ENCODE measurements at regions not wholly inside any gene's neighbourhood (a gene's known extent, or its start where the extent isn't known, plus 50 kb on each side); places are given as distances from the start of the nearest gene placed in this dataset.

GRCh38 chr10:124212702-124213101 lies 119.3 kb upstream of the CHST15 start:
- no peak for TF ChIP-seq E2F1 (CRISPR knock-in tag; IDR thresholded peaks at IDR 0.05)
- TF ChIP-seq, protein P1, sequence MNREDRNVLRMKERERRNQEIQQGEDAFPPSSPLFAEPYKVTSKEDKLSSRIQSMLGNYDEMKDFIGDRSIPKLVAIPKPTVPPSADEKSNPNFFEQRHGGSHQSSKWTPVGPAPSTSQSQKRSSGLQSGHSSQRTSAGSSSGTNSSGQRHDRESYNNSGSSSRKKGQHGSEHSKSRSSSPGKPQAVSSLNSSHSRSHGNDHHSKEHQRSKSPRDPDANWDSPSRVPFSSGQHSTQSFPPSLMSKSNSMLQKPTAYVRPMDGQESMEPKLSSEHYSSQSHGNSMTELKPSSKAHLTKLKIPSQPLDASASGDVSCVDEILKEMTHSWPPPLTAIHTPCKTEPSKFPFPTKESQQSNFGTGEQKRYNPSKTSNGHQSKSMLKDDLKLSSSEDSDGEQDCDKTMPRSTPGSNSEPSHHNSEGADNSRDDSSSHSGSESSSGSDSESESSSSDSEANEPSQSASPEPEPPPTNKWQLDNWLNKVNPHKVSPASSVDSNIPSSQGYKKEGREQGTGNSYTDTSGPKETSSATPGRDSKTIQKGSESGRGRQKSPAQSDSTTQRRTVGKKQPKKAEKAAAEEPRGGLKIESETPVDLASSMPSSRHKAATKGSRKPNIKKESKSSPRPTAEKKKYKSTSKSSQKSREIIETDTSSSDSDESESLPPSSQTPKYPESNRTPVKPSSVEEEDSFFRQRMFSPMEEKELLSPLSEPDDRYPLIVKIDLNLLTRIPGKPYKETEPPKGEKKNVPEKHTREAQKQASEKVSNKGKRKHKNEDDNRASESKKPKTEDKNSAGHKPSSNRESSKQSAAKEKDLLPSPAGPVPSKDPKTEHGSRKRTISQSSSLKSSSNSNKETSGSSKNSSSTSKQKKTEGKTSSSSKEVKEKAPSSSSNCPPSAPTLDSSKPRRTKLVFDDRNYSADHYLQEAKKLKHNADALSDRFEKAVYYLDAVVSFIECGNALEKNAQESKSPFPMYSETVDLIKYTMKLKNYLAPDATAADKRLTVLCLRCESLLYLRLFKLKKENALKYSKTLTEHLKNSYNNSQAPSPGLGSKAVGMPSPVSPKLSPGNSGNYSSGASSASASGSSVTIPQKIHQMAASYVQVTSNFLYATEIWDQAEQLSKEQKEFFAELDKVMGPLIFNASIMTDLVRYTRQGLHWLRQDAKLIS (CRISPR knock-in tag; IDR thresholded peaks at IDR 0.05; ENCODE audit: borderline replicate concordance) = no peak
- TF ChIP-seq, protein P2, sequence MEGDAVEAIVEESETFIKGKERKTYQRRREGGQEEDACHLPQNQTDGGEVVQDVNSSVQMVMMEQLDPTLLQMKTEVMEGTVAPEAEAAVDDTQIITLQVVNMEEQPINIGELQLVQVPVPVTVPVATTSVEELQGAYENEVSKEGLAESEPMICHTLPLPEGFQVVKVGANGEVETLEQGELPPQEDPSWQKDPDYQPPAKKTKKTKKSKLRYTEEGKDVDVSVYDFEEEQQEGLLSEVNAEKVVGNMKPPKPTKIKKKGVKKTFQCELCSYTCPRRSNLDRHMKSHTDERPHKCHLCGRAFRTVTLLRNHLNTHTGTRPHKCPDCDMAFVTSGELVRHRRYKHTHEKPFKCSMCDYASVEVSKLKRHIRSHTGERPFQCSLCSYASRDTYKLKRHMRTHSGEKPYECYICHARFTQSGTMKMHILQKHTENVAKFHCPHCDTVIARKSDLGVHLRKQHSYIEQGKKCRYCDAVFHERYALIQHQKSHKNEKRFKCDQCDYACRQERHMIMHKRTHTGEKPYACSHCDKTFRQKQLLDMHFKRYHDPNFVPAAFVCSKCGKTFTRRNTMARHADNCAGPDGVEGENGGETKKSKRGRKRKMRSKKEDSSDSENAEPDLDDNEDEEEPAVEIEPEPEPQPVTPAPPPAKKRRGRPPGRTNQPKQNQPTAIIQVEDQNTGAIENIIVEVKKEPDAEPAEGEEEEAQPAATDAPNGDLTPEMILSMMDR (IDR thresholded peaks at IDR 0.05) = no peak
- no peak for TF ChIP-seq FOXJ3 (CRISPR knock-in tag; IDR thresholded peaks at IDR 0.05; ENCODE audit: borderline replicate concordance)
- TF ChIP-seq KAT7 (CRISPR knock-in tag; IDR thresholded peaks at IDR 0.05; ENCODE audit: borderline replicate concordance) = no peak
- TF ChIP-seq, protein P3, sequence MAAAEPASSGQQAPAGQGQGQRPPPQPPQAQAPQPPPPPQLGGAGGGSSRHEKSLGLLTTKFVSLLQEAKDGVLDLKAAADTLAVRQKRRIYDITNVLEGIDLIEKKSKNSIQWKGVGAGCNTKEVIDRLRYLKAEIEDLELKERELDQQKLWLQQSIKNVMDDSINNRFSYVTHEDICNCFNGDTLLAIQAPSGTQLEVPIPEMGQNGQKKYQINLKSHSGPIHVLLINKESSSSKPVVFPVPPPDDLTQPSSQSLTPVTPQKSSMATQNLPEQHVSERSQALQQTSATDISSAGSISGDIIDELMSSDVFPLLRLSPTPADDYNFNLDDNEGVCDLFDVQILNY (CRISPR knock-in tag; IDR thresholded peaks at IDR 0.05) = no peak
- no peak for TF ChIP-seq IRF1 (CRISPR knock-in tag; IDR thresholded peaks at IDR 0.05)
- no peak for TF ChIP-seq JUN (CRISPR knock-in tag; IDR thresholded peaks at IDR 0.05)
- no peak for TF ChIP-seq ZNF317 (CRISPR knock-in tag; IDR thresholded peaks at IDR 0.05; ENCODE audit: borderline replicate concordance, low read depth)
- no peak for TF ChIP-seq IRF2 (CRISPR knock-in tag; IDR thresholded peaks at IDR 0.05; ENCODE audit: borderline replicate concordance, low read depth)
- TF ChIP-seq, protein P4, sequence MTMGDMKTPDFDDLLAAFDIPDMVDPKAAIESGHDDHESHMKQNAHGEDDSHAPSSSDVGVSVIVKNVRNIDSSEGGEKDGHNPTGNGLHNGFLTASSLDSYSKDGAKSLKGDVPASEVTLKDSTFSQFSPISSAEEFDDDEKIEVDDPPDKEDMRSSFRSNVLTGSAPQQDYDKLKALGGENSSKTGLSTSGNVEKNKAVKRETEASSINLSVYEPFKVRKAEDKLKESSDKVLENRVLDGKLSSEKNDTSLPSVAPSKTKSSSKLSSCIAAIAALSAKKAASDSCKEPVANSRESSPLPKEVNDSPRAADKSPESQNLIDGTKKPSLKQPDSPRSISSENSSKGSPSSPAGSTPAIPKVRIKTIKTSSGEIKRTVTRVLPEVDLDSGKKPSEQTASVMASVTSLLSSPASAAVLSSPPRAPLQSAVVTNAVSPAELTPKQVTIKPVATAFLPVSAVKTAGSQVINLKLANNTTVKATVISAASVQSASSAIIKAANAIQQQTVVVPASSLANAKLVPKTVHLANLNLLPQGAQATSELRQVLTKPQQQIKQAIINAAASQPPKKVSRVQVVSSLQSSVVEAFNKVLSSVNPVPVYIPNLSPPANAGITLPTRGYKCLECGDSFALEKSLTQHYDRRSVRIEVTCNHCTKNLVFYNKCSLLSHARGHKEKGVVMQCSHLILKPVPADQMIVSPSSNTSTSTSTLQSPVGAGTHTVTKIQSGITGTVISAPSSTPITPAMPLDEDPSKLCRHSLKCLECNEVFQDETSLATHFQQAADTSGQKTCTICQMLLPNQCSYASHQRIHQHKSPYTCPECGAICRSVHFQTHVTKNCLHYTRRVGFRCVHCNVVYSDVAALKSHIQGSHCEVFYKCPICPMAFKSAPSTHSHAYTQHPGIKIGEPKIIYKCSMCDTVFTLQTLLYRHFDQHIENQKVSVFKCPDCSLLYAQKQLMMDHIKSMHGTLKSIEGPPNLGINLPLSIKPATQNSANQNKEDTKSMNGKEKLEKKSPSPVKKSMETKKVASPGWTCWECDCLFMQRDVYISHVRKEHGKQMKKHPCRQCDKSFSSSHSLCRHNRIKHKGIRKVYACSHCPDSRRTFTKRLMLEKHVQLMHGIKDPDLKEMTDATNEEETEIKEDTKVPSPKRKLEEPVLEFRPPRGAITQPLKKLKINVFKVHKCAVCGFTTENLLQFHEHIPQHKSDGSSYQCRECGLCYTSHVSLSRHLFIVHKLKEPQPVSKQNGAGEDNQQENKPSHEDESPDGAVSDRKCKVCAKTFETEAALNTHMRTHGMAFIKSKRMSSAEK (CRISPR knock-in tag; IDR thresholded peaks at IDR 0.05; ENCODE audit: borderline replicate concordance) = no peak
- no peak for TF ChIP-seq FOXP4 (CRISPR knock-in tag; IDR thresholded peaks at IDR 0.05)
- TF ChIP-seq ZNF396 (CRISPR knock-in tag; IDR thresholded peaks at IDR 0.05; ENCODE audit: borderline replicate concordance) = no peak

Measured in WTC11 (cell line).